ENCODE measurements at regions not wholly inside any gene's neighbourhood (a gene's known extent, or its start where the extent isn't known, plus 50 kb on each side); places are given as distances from the start of the nearest gene placed in this dataset.

GRCh38 chr1:58119971-58120370 is 426.6 kb downstream of the OMA1 start:
- TF ChIP-seq CSDC2 (CRISPR knock-in tag; IDR thresholded peaks at IDR 0.05) (no peak), POU6F1 (CRISPR knock-in tag; IDR thresholded peaks at IDR 0.05; ENCODE audit: borderline replicate concordance, low read depth) (no peak), ARNTL (CRISPR knock-in tag; IDR thresholded peaks at IDR 0.05; ENCODE audit: borderline replicate concordance, low read depth) (no peak), GLIS3 (CRISPR knock-in tag; IDR thresholded peaks at IDR 0.05) (no peak), ZNF565 (CRISPR knock-in tag; conservative IDR thresholded peaks at IDR 0.05; ENCODE audit: low read depth) (no peak), RARB (CRISPR knock-in tag; IDR thresholded peaks at IDR 0.05) (no peak), ZNF8 (CRISPR knock-in tag; IDR thresholded peaks at IDR 0.05) (no peak), PPARA (CRISPR knock-in tag; IDR thresholded peaks at IDR 0.05; ENCODE audit: borderline replicate concordance) (no peak), TOX (CRISPR knock-in tag; IDR thresholded peaks at IDR 0.05; ENCODE audit: borderline replicate concordance) (no peak), CREB5 (CRISPR knock-in tag; IDR thresholded peaks at IDR 0.05; ENCODE audit: low read depth) (no peak), SNAI2 (CRISPR knock-in tag; IDR thresholded peaks at IDR 0.05) (no peak), PATZ1 (CRISPR knock-in tag; IDR thresholded peaks at IDR 0.05; ENCODE audit: borderline replicate concordance) (no peak), CSRNP3 (CRISPR knock-in tag; IDR thresholded peaks at IDR 0.05) (no peak), TCF4 (CRISPR knock-in tag; IDR thresholded peaks at IDR 0.05; ENCODE audit: borderline replicate concordance) (no peak)
